PC-9 (cell line): ENCODE measurements at regions not wholly inside any gene's neighbourhood (a gene's known extent, or its start where the extent isn't known, plus 50 kb on each side); places are given as distances from the start of the nearest gene placed in this dataset.
"Not testable (repeated sequence)": the region's sequence is repeated elsewhere in the genome, so short reads cannot be mapped to it uniquely, and the experiment has no call there.

Experiments used
- BruUV-seq: library from RNA; stranded (reverse); fragments of 400-500 nt; replicated peaks from 2 replicates; lab custom pipeline; 2021; lab: Mats Ljungman, UMichigan
- CTCF ChIA-PET: fragments of 300-600 bp; sonication (Branson Sonifier 250); formaldehyde crosslinking; loops from one replicate; lab custom pipeline; 2022; ENCODE audit warnings: antibody characterized with exemption; lab: Charles Lee
- POLR2A ChIA-PET: fragments of 300-600 bp; sonication (Branson Sonifier 250); formaldehyde crosslinking; loops from one replicate; lab custom pipeline; 2022; ENCODE audit warnings: antibody characterized with exemption; ENCODE audit not compliant: unreplicated experiment; lab: Charles Lee
- DNase-seq, 2 experiments: peaks; one replicate each; pipeline versions ENCODE4 v3.0.0 to v3.0.0-alpha.2; 2015 to 2022; ENCODE audit warnings: mixed read lengths in 1 of 2
- H2AFZ ChIP-seq: fragments of 200-600 bp; sonication (generic); 2 replicates; pipeline ENCODE4 v1.8.1; 2017; ENCODE audit warnings: antibody characterized with exemption
- H3F3A ChIP-seq: fragments of 200-600 bp; sonication (generic); 2 replicates; pipeline ENCODE4 v1.8.1; 2017; ENCODE audit warnings: antibody characterized with exemption, mild to moderate bottlenecking, low read depth; ENCODE audit not compliant: insufficient read depth
- H3K27ac ChIP-seq: fragments of 200-600 bp; sonication (generic); 2 replicates; pipeline ENCODE4 v1.6.1; 2016; ENCODE audit warnings: mixed run types
- H3K27me3 ChIP-seq: fragments of 200-600 bp; sonication (generic); 2 replicates; pipeline ENCODE4 v1.6.1; 2016; ENCODE audit warnings: low read depth, mixed run types; ENCODE audit not compliant: insufficient read depth
- H3K36me3 ChIP-seq: fragments of 200-600 bp; sonication (generic); 2 replicates; pipeline ENCODE4 v1.6.1; 2016; ENCODE audit warnings: low read depth, mixed run types
- H3K4me1 ChIP-seq: fragments of 200-600 bp; sonication (generic); replicated peaks from 2 replicates; pipeline ENCODE4 v1.6.1; 2016; ENCODE audit warnings: mixed run types; ENCODE audit not compliant: insufficient read depth
- H3K4me2 ChIP-seq: fragments of 200-600 bp; sonication (generic); 2 replicates; pipeline ENCODE4 v1.6.1; 2017; ENCODE audit warnings: mixed run types
- H3K4me3 ChIP-seq: fragments of 200-600 bp; sonication (generic); 2 replicates; pipeline ENCODE4 v1.6.1; 2016; ENCODE audit warnings: mixed run types
- H3K79me2 ChIP-seq: fragments of 200-600 bp; sonication (generic); 2 replicates; pipeline ENCODE4 v1.6.1; 2017; ENCODE audit warnings: low read depth, mixed run types
- H3K9me2 ChIP-seq: fragments of 200-600 bp; sonication (generic); 2 replicates; pipeline ENCODE4 v1.8.1; 2017; ENCODE audit warnings: mild to moderate bottlenecking; ENCODE audit not compliant: insufficient read depth
- H3K9me3 ChIP-seq: fragments of 200-600 bp; sonication (generic); 2 replicates; pipeline ENCODE4 v1.8.1; 2016; ENCODE audit warnings: low read depth; ENCODE audit not compliant: insufficient read depth
- H4K20me1 ChIP-seq: fragments of 200-600 bp; sonication (generic); 2 replicates; pipeline ENCODE4 v1.8.1; 2017; ENCODE audit not compliant: insufficient read depth
- CTCF ChIP-seq: fragments of 200-600 bp; sonication (generic); conservative IDR thresholded peaks from 2 replicates; pipeline ENCODE4 v1.6.1; 2017; ENCODE audit warnings: mixed run types, antibody characterized with exemption, mild to moderate bottlenecking, moderate library complexity
- EZH2 ChIP-seq: fragments of 200-600 bp; sonication (generic); IDR thresholded peaks from 2 replicates; pipeline ENCODE4 v1.8.0; 2017; ENCODE audit warnings: antibody characterized with exemption, low read depth
- intact Hi-C: fragments of 100-400 bp; cut with micrococcal nuclease; formaldehyde crosslinking; loops from one replicate; pipeline ENCODE4 v1.10.0; 2022; ENCODE audit not compliant: unreplicated experiment

- DNase-seq, H3K4me2 ChIP-seq, H3K36me3 ChIP-seq, BruUV-seq, POLR2A ChIA-PET, H3F3A ChIP-seq, H3K4me1 ChIP-seq, H3K9me3 ChIP-seq, H3K27me3 ChIP-seq, CTCF ChIA-PET, H3K79me2 ChIP-seq, intact Hi-C loops, H3K27ac ChIP-seq, H4K20me1 ChIP-seq, H2AFZ ChIP-seq, H3K9me2 ChIP-seq, H3K4me3 ChIP-seq: not testable (repeated sequence)
Measured at GRCh38 chr17:21611443-21611842, 80.9 kb upstream of the KCNJ18 start.

DNA sequence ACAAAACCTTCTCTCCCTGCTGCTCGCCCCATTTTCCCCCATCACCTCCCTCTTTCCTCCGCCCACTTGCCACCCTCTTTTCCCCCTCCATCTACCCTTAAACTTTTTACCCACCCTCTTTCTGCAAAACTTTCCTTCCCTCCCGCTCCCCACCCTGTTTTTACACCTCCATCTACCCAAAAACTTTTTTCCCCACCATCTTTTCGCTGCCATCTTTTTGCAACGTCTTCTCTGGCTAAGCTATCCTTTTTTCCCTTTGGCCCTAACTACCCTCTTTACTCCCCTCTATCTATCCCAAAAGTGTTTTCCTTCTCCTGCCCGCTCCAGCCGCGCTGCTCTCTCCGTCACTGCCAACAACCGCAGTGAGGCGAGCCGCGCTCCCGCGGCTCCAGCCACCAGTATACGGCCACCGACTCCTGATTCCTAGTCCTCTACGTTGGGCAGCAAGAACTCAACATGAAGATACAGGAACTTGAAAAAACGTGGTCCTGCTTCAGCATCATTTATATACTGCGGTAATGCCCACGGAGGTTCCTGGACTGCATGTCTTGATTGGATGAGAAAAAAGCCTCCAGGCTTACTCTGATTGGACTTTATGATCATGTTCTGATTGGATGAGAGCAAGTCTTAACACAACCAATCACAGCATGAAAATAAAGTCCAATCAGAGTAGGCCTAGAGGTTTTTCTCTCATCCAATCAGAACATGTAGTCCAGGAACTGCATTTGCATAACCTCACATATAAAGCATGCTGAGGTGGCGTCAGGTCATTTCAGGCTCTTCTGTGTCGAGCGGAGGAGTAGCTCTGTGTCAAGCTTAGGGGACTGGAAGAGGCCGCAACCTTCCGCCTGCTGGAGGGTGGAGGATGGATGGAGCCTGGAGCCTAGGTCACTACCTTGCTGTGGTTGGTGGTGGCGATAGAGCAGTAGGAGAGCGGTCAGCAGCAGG, 79.9 kb upstream of the KCNJ18 start:
- H3K4me2 ChIP-seq, intact Hi-C loops, H2AFZ ChIP-seq, H3K4me1 ChIP-seq, DNase-seq, BruUV-seq, H3K9me2 ChIP-seq, H4K20me1 ChIP-seq, H3F3A ChIP-seq, H3K27me3 ChIP-seq, H3K9me3 ChIP-seq, CTCF ChIA-PET, H3K27ac ChIP-seq, H3K79me2 ChIP-seq, POLR2A ChIA-PET, H3K4me3 ChIP-seq, H3K36me3 ChIP-seq: not testable (repeated sequence)

- POLR2A ChIA-PET = no interaction called here
- Histone ChIP-seq H3K27ac (no peak overlapping the region), H3K4me2 (no peak overlapping the region), H3K9me2 (no peaks in the 10 kb centered on the region), H3K79me2 (no peaks in the 10 kb centered on the region), H3K4me3 (no peak overlapping the region), H3K36me3 (no peaks in the 10 kb centered on the region), H3K9me3 (no peaks in the 10 kb centered on the region), H3K27me3 (no peaks in the 10 kb centered on the region), H2AFZ (no peak overlapping the region), H4K20me1 (no peaks in the 10 kb centered on the region), H3F3A (no peaks in the 10 kb centered on the region), H3K4me1 (no peaks in the 10 kb centered on the region)
- no TSS peak for BruUV-seq
- no peak for TF ChIP-seq CTCF
- no peak for TF ChIP-seq EZH2
- DNase-seq = no peak
- CTCF ChIA-PET = no interaction called here
- intact Hi-C loops = no loop called here
Measured at GRCh38 chr17:21613071-21613429, 79.3 kb upstream of the KCNJ18 start.

DNA sequence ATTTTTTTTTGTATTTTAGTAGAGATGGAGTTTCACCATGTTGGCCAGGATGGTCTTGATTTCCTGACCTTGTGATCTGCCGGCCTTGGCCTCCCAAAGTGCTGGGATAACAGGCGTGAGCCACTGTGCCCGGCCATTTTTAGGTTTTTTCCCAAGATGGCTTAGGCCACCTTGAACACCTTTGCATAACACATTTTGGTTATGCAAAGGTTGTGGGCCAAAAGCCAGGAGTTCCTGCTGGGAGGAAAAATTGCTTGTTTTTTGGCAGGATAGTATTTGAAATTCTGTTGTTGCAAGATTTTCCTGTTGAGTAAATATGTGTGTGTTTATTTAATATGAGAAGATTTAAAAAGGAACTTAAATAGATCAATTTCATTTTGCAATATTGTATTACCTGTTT, 65.3 kb upstream of the KCNJ18 start:
- H3K27ac ChIP-seq, CTCF ChIA-PET, H3K79me2 ChIP-seq, H3K9me3 ChIP-seq, BruUV-seq, H3K9me2 ChIP-seq, intact Hi-C loops, H3F3A ChIP-seq, H3K36me3 ChIP-seq, H3K4me2 ChIP-seq, H3K4me1 ChIP-seq, POLR2A ChIA-PET, H4K20me1 ChIP-seq, H3K4me3 ChIP-seq, H2AFZ ChIP-seq, DNase-seq, H3K27me3 ChIP-seq: not testable (repeated sequence)
